Panc1 (cell line): ENCODE measurements at regions not wholly inside any gene's neighbourhood (a gene's known extent, or its start where the extent isn't known, plus 50 kb on each side); places are given as distances from the start of the nearest gene placed in this dataset.

Experiments used
- ATAC-seq: fragments of 200-7000 bp; cut with Tn5 transposase; 2 replicates; pipeline ENCODE4 v1.9.1; 2020; ENCODE audit warnings: mild to moderate bottlenecking, moderate library complexity
- BruUV-seq: library from RNA; stranded (reverse); fragments of 400-500 nt; replicated peaks from 2 replicates; lab custom pipeline; 2021; lab: Mats Ljungman, UMichigan
- CTCF ChIA-PET: fragments of 300-600 bp; sonication (Branson Sonifier 250); formaldehyde crosslinking; loops from one replicate; lab custom pipeline; 2022; ENCODE audit warnings: antibody characterized with exemption; lab: Charles Lee
- POLR2A ChIA-PET: fragments of 300-600 bp; sonication (Branson Sonifier 250); formaldehyde crosslinking; loops from one replicate; lab custom pipeline; 2022; ENCODE audit warnings: antibody characterized with exemption; lab: Charles Lee
- DNase-seq: peaks from one replicate; pipeline ENCODE4 v3.0.0-alpha.2; 2010; ENCODE audit warnings: low read depth, low spot score
- H3K27ac ChIP-seq: 2 replicates; pipeline ENCODE4 v1.5.1; 2011; ENCODE audit warnings: mild to moderate bottlenecking, low read length, inconsistent platforms
- H3K27me3 ChIP-seq: fragments of 200-500 bp; sonication (Bioruptor generic); 2 replicates; pipeline ENCODE4 v1.6.0; 2014; ENCODE audit warnings: low read length, inconsistent platforms; ENCODE audit not compliant: control insufficient read depth, insufficient read depth
- H3K36me3 ChIP-seq: fragments of 200-500 bp; sonication (Bioruptor generic); 2 replicates; pipeline ENCODE4 v1.5.1; 2014; ENCODE audit warnings: inconsistent platforms, mild to moderate bottlenecking, low read length, moderate library complexity; ENCODE audit not compliant: control insufficient read depth, insufficient read depth
- H3K4me1 ChIP-seq: 2 replicates; pipeline ENCODE4 v1.5.1; 2011; ENCODE audit warnings: inconsistent platforms, mild to moderate bottlenecking, low read length, moderate library complexity; ENCODE audit not compliant: control insufficient read depth, insufficient read depth
- H3K4me3 ChIP-seq, 2 experiments: 2 replicates each; pipeline ENCODE4 v1.5.1; 2011 to 2012; ENCODE audit warnings: low read depth in 2 of 2, low read length in 2 of 2, mild to moderate bottlenecking in 2 of 2, inconsistent platforms in 1 of 2, moderate library complexity in 1 of 2
- H3K9me3 ChIP-seq: fragments of 200-500 bp; sonication (Bioruptor generic); 2 replicates; pipeline ENCODE4 v1.5.1; 2014; ENCODE audit warnings: low read depth, mild to moderate bottlenecking, inconsistent platforms, low read length, moderate library complexity; ENCODE audit not compliant: control insufficient read depth, insufficient read depth
- CTCF ChIP-seq: fragments of 450-650 bp; IDR thresholded peaks from 2 replicates; pipeline ENCODE4 v1.5.1; 2017; ENCODE audit warnings: mild to moderate bottlenecking
- POLR2AphosphoS5 ChIP-seq: IDR thresholded peaks from 2 replicates; pipeline ENCODE4 v1.6.1; 2012; ENCODE audit warnings: mild to moderate bottlenecking, low read depth, low read length, moderate library complexity
- REST ChIP-seq, 2 experiments: IDR thresholded peaks; 2 replicates each; pipeline ENCODE4 v1.6.1; 2011 to 2012; ENCODE audit warnings: low read depth in 2 of 2, control low read depth in 1 of 2, low read length in 1 of 2, mild to moderate bottlenecking in 1 of 2, moderate library complexity in 1 of 2; ENCODE audit not compliant: insufficient read depth in 1 of 2
- SIN3A ChIP-seq: IDR thresholded peaks from 2 replicates; pipeline ENCODE4 v1.6.1; 2012; ENCODE audit warnings: low read depth, mild to moderate bottlenecking, low read length, moderate library complexity, borderline replicate concordance; ENCODE audit not compliant: insufficient read depth
- TCF7L2 ChIP-seq: IDR thresholded peaks from 2 replicates; pipeline ENCODE4 v1.6.1; 2011; ENCODE audit warnings: mild to moderate bottlenecking, low read depth, low read length, inconsistent platforms
- in situ Hi-C: cut with HindIII; loops from 2 replicates; pipeline ENCODE4 v1.10.0; 2016; ENCODE audit warnings: low sequenced_read_pairs, low pct_unique_long_range_greater_than_20kb
- intact Hi-C: fragments of 100-400 bp; cut with micrococcal nuclease; formaldehyde crosslinking; loops from one replicate; pipeline ENCODE4 v1.10.0; 2022; ENCODE audit not compliant: unreplicated experiment

DNA sequence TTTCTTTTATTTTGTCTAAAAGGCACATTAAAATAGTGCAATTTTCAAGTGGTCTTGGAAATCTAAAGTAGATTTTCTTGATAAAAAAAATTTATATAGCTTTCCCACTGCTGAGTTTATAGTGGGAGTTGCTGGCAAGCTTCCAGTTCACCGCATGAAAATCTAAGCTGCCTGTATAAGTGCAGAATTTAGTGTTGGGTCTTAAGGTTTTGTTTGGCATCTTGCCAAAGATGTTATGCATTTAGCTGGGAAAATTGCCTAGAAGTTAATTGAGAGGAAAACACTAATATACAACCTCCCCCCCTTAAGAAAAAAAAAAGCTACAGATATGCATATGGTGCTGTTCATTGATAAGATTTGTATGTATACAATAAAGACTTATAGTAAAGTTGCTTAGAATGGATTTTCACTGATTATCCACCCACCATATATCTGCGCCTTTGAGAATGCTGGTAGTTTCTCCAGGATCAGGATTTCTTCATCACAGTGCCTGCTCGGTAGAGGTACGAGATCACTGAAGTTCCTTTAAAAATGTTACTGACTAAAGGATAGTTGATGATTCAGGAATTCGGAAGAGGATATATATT is 803.2 kb upstream of the POU3F3 start:
- intact Hi-C loops (no loop called here), in situ Hi-C loops (no loop called here)
- Histone ChIP-seq H3K4me1 (0 out of 2 replicates have a peak, but pooled peaks cover 3% of the 10 kb centered on the region), H3K36me3 (no peaks in the 10 kb centered on the region), H3K27me3 (no peaks in the 10 kb centered on the region), H3K9me3 (no peaks in the 10 kb centered on the region), H3K27ac (no peak overlapping the region), H3K4me3 (no peak overlapping the region)
- no TSS peak for BruUV-seq
- TF ChIP-seq TCF7L2 (no peak), CTCF (no peak), POLR2AphosphoS5 (no peak), SIN3A (no peak), REST (IDR thresholded peaks at IDR 0.05; ENCODE audit: insufficient read depth in 1 of 2, low read depth in 2 of 2, low read length in 1 of 2) (no peak)
- CTCF ChIA-PET = no interaction called here
- DNase-seq = no peak
- POLR2A ChIA-PET = no interaction called here
- no peak for ATAC-seq

GRCh38 chr2:104051766-104052165 is 802.1 kb upstream of the POU3F3 start:
- ATAC-seq = no peak
- no TSS peak for BruUV-seq
- H3K9me3 ChIP-seq = no peaks in the 10 kb centered on the region
- no peak for DNase-seq
- H3K4me3 ChIP-seq = peak overlapping the region; percentile 29 to 37
- H3K4me1 ChIP-seq = 0 out of 2 replicates have a peak, but pooled peaks cover 3% of the 10 kb centered on the region
- ChIA-PET POLR2A (no interaction called here), CTCF (no interaction called here)
- TF ChIP-seq SIN3A = no peak
- TF ChIP-seq REST (IDR thresholded peaks at IDR 0.05; ENCODE audit: insufficient read depth in 1 of 2, low read depth in 2 of 2, low read length in 1 of 2) = no peak
- no peak for TF ChIP-seq POLR2AphosphoS5
- TF ChIP-seq TCF7L2 = no peak
- no peak for TF ChIP-seq CTCF
- intact Hi-C loops = no loop called here
- no peaks in the 10 kb centered on the region for H3K36me3 ChIP-seq
- in situ Hi-C loops = no loop called here
- no peaks in the 10 kb centered on the region for H3K27me3 ChIP-seq
- H3K27ac ChIP-seq = no peak overlapping the region
